Neural cell (in vitro differentiated cells): ENCODE measurements at regions not wholly inside any gene's neighbourhood (a gene's known extent, or its start where the extent isn't known, plus 50 kb on each side); places are given as distances from the start of the nearest gene placed in this dataset.

ENCODE experiments used
- H2AFZ ChIP-seq: fragments of 200-600, 300-800 bp; sonication (generic), shearing (Covaris generic); 2 replicates; pipeline ENCODE4 v1.6.0; 2014; ENCODE audit warnings: low read depth, mild to moderate bottlenecking, antibody characterized with exemption, low read length, moderate library complexity
- H3F3A ChIP-seq: fragments of 200-600 bp; shearing (Covaris generic); 2 replicates; pipeline ENCODE4 v1.6.1; 2016; ENCODE audit warnings: mild to moderate bottlenecking, moderate library complexity, mixed read lengths, antibody characterized with exemption, low read length; ENCODE audit not compliant: insufficient read depth, poor library complexity, severe bottlenecking
- H3K27ac ChIP-seq: fragments of 200-600, 300-800 bp; sonication (generic), shearing (Covaris generic); 2 replicates; pipeline ENCODE4 v1.5.1; 2014; ENCODE audit warnings: mild to moderate bottlenecking, low read length, moderate library complexity
- H3K27me3 ChIP-seq: fragments of 300-800, 200-600 bp; sonication (generic), shearing (Covaris generic); 2 replicates; pipeline ENCODE4 v1.6.0; 2014; ENCODE audit warnings: mild to moderate bottlenecking, low read depth, low read length, moderate library complexity; ENCODE audit not compliant: insufficient read depth
- H3K36me3 ChIP-seq: fragments of 300-800, 200-600 bp; sonication (generic), shearing (Covaris generic); 2 replicates; pipeline ENCODE4 v1.5.1; 2014; ENCODE audit warnings: mild to moderate bottlenecking, antibody characterized with exemption, low read length, moderate library complexity; ENCODE audit not compliant: insufficient read depth
- H3K4me2 ChIP-seq: fragments of 300-800, 200-600 bp; sonication (generic), shearing (Covaris generic); 2 replicates; pipeline ENCODE4 v1.6.0; 2014; ENCODE audit warnings: mild to moderate bottlenecking, low read length
- H3K4me3 ChIP-seq: fragments of 300-800, 200-600 bp; sonication (generic), shearing (Covaris generic); 2 replicates; pipeline ENCODE4 v1.5.1; 2014; ENCODE audit warnings: mild to moderate bottlenecking, low read length, moderate library complexity
- H3K79me2 ChIP-seq: fragments of 200-600 bp; shearing (Covaris generic); replicated peaks from 2 replicates; pipeline ENCODE4 v1.6.0; 2014; ENCODE audit warnings: mild to moderate bottlenecking, low read length, moderate library complexity; ENCODE audit not compliant: insufficient read depth
- H3K9ac ChIP-seq: fragments of 300-800, 200-600 bp; sonication (generic), shearing (Covaris generic); 2 replicates; pipeline ENCODE4 v1.6.1; 2016; ENCODE audit warnings: mild to moderate bottlenecking, low read length, mixed read lengths
- H3K9me2 ChIP-seq: fragments of 200-600 bp; shearing (Covaris generic); 2 replicates; pipeline ENCODE4 v1.6.1; 2016; ENCODE audit warnings: mild to moderate bottlenecking, low read length, mixed read lengths; ENCODE audit not compliant: insufficient read depth
- H3K9me3 ChIP-seq: fragments of 200-600, 300-800 bp; sonication (generic), shearing (Covaris generic); 2 replicates; pipeline ENCODE4 v1.6.1; 2016; ENCODE audit warnings: mild to moderate bottlenecking, mixed run types, low read length, moderate library complexity, mixed read lengths
- H4K20me1 ChIP-seq: fragments of 200-600 bp; shearing (Covaris generic); 2 replicates; pipeline ENCODE4 v1.6.1; 2016; ENCODE audit warnings: mild to moderate bottlenecking, mixed run types; ENCODE audit not compliant: insufficient read depth
- EP300 ChIP-seq: fragments of 450-650 bp; conservative IDR thresholded peaks from 2 replicates; pipeline ENCODE4 v1.6.1; 2014; ENCODE audit warnings: antibody characterized with exemption, mild to moderate bottlenecking, moderate library complexity; ENCODE audit not compliant: poor library complexity, severe bottlenecking
- EZH2 ChIP-seq: fragments of 200-600, 300-800 bp; shearing (Covaris generic), sonication (generic); IDR thresholded peaks from 2 replicates; pipeline ENCODE4 v1.6.1; 2014; ENCODE audit warnings: antibody characterized with exemption, low read length, borderline replicate concordance, mild to moderate bottlenecking; ENCODE audit not compliant: insufficient read depth, poor library complexity, severe bottlenecking
- MXI1 ChIP-seq: fragments of 450-650 bp; conservative IDR thresholded peaks from 2 replicates; pipeline ENCODE4 v1.6.1; 2014; ENCODE audit warnings: antibody characterized with exemption, mild to moderate bottlenecking; ENCODE audit not compliant: poor library complexity, severe bottlenecking
- POLR2AphosphoS5 ChIP-seq: IDR thresholded peaks from 2 replicates; pipeline ENCODE4 v1.6.1; 2012
- RAD21 ChIP-seq: fragments of 450-650 bp; conservative IDR thresholded peaks from 2 replicates; pipeline ENCODE4 v1.6.1; 2014; ENCODE audit warnings: antibody characterized with exemption, mild to moderate bottlenecking, moderate library complexity
- SMC3 ChIP-seq: fragments of 450-650 bp; conservative IDR thresholded peaks from 2 replicates; pipeline ENCODE4 v1.6.1; 2014; ENCODE audit warnings: antibody characterized with exemption, mild to moderate bottlenecking, moderate library complexity; ENCODE audit not compliant: poor library complexity
- TAF1 ChIP-seq: IDR thresholded peaks from 2 replicates; pipeline ENCODE4 v1.6.1; 2012; ENCODE audit warnings: low read depth
- TF ChIP-seq, protein P1 (sequence below): fragments of 450-650 bp; IDR thresholded peaks from 2 replicates; pipeline ENCODE4 v1.5.1; 2014; ENCODE audit warnings: antibody characterized with exemption, mild to moderate bottlenecking, moderate library complexity; ENCODE audit not compliant: poor library complexity, severe bottlenecking
- TF ChIP-seq, protein P2 (sequence below): IDR thresholded peaks from 2 replicates; pipeline ENCODE4 v1.6.1; 2012; ENCODE audit warnings: borderline replicate concordance

DNA sequence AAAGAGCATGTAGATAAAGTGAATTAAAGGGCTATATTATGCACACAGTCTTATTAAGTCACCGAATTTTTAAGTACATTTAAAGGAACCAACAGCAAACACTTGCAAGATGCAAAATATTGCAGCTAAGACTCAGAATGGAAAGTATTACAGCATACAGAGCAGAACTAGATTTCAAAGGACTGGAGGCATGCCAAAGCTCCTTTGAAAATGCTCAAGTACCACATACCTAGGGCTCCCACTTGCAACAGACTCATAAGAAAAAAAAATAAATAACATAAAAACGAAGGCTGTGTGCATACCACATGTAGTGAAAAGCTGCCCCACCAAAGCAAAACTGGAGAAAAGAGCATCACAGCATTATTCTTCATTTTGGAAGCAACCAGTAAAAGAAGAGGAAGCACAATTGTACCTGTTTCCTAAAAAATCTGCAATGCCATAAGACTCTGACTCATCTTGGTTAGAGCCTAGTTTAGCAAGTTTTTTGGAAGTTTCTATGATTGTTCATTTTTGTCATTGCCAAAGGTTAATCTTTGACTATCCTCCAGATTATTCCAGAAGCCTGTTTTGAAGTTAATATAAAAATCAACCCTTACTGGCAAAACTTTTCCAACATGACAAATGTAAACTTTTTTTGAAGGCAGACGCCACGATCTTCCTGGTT is 306.0 kb upstream of the COL3A1 start:
- Histone ChIP-seq H3K9me2 (no peaks in the 10 kb centered on the region), H3K4me3 (no peak overlapping the region), H3K9me3 (no peaks in the 10 kb centered on the region), H3K79me2 (no peaks in the 10 kb centered on the region), H3K36me3 (no peaks in the 10 kb centered on the region), H3K27me3 (no peaks in the 10 kb centered on the region), H3F3A (no peaks in the 10 kb centered on the region), H3K27ac (no peak overlapping the region), H4K20me1 (no peaks in the 10 kb centered on the region), H2AFZ (no peak overlapping the region), H3K4me2 (no peak overlapping the region), H3K9ac (no peak overlapping the region)
- no peak for TF ChIP-seq TAF1
- TF ChIP-seq, protein P1, sequence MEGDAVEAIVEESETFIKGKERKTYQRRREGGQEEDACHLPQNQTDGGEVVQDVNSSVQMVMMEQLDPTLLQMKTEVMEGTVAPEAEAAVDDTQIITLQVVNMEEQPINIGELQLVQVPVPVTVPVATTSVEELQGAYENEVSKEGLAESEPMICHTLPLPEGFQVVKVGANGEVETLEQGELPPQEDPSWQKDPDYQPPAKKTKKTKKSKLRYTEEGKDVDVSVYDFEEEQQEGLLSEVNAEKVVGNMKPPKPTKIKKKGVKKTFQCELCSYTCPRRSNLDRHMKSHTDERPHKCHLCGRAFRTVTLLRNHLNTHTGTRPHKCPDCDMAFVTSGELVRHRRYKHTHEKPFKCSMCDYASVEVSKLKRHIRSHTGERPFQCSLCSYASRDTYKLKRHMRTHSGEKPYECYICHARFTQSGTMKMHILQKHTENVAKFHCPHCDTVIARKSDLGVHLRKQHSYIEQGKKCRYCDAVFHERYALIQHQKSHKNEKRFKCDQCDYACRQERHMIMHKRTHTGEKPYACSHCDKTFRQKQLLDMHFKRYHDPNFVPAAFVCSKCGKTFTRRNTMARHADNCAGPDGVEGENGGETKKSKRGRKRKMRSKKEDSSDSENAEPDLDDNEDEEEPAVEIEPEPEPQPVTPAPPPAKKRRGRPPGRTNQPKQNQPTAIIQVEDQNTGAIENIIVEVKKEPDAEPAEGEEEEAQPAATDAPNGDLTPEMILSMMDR, result no peak
- no peak for TF ChIP-seq EZH2
- TF ChIP-seq RAD21, result no peak
- TF ChIP-seq EP300, result no peak
- no peak for TF ChIP-seq MXI1
- TF ChIP-seq, protein P2, sequence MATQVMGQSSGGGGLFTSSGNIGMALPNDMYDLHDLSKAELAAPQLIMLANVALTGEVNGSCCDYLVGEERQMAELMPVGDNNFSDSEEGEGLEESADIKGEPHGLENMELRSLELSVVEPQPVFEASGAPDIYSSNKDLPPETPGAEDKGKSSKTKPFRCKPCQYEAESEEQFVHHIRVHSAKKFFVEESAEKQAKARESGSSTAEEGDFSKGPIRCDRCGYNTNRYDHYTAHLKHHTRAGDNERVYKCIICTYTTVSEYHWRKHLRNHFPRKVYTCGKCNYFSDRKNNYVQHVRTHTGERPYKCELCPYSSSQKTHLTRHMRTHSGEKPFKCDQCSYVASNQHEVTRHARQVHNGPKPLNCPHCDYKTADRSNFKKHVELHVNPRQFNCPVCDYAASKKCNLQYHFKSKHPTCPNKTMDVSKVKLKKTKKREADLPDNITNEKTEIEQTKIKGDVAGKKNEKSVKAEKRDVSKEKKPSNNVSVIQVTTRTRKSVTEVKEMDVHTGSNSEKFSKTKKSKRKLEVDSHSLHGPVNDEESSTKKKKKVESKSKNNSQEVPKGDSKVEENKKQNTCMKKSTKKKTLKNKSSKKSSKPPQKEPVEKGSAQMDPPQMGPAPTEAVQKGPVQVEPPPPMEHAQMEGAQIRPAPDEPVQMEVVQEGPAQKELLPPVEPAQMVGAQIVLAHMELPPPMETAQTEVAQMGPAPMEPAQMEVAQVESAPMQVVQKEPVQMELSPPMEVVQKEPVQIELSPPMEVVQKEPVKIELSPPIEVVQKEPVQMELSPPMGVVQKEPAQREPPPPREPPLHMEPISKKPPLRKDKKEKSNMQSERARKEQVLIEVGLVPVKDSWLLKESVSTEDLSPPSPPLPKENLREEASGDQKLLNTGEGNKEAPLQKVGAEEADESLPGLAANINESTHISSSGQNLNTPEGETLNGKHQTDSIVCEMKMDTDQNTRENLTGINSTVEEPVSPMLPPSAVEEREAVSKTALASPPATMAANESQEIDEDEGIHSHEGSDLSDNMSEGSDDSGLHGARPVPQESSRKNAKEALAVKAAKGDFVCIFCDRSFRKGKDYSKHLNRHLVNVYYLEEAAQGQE, result no peak
- TF ChIP-seq POLR2AphosphoS5, result no peak
- TF ChIP-seq SMC3, result no peak

DNA sequence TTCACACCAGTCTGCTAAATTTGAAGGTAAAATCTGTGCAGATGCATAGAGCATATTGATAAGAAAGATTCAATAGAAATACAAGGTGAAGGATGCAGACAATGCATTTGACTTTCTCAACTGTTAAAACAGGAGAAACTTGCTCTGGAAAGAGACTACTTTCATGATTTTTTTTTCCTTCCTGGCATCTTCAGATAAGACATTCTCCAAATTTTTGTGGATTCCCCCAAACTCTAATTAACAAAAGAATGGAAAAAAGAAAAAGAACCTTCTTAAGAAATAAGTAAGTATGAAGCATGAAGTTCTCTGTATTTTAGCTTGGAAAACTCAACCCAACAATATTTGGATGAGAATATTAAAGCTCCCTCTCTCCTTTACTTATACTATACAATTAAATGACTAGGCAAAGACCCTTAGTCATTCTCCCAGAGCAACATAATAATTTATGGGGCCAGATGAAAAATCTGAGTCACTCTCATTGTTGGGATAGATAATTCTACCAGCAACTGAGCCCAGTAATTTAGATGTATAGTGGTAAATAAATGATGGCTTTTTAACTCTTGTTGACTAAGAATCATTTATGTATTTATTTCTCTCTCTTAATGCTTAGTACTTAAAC is 298.7 kb upstream of the COL3A1 start:
- Histone ChIP-seq H3K9me3 (no peaks in the 10 kb centered on the region), H3K4me2 (no peak overlapping the region), H4K20me1 (no peaks in the 10 kb centered on the region), H3F3A (no peaks in the 10 kb centered on the region), H3K4me3 (no peak overlapping the region), H3K27me3 (no peaks in the 10 kb centered on the region), H3K27ac (no peak overlapping the region), H3K9ac (no peak overlapping the region), H2AFZ (no peak overlapping the region), H3K79me2 (no peaks in the 10 kb centered on the region), H3K36me3 (no peaks in the 10 kb centered on the region), H3K9me2 (no peaks in the 10 kb centered on the region)
- TF ChIP-seq EP300, result no peak
- TF ChIP-seq EZH2, result no peak
